ENCODE measurements at regions not wholly inside any gene's neighbourhood (a gene's known extent, or its start where the extent isn't known, plus 50 kb on each side); places are given as distances from the start of the nearest gene placed in this dataset.

DNA sequence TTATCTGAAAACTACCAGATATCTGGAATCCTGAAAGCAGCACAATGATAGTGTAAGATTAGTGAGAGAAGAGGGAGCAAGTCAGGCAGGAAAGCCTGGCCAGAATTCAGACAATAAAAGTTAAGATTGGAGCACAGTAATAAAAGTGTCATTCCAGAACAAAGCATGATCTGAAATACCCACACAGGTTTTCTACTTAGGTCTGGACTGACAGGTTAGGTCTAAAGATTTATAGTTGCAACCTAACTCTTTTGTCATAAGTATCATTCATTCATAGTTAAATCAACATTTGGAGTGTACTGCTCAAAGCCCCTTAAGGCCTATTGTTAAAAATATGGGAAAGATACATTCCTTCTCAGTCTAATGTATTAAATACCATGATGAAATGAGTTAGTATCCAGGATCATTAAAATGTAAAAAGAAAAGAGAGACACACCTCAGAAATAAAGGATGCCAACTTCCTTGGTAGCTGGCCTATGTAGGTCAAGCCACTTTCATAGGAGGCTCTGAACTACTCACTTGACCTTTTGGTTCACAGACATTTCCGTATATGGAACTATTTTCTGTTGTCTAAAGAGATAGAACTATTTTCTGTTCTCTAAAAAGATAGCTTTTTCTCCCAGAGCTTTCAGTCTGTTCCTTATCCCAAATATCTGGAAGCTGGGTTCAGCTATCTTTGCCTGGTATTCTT lies 105.2 kb downstream of the FAS start:
- in situ Hi-C loops (cut with MboI): no loop called here
- DNase-seq: no peak
- TF ChIP-seq EZH2phosphoT487 (IDR thresholded peaks at IDR 0.05; ENCODE audit: insufficient read depth, low read depth) (no peak), EZH2 (IDR thresholded peaks at IDR 0.05; ENCODE audit: insufficient read depth, poor library complexity, severe bottlenecking) (no peak)
- Histone ChIP-seq H3K9ac (no peak overlapping the region), H3K36me3 (ENCODE audit: low read depth) (no peaks in the 10 kb centered on the region), H3F3A (ENCODE audit: insufficient read depth) (peaks cover 11% of the 10 kb centered on the region), H3K9me3 (ENCODE audit: low read depth) (no peaks in the 10 kb centered on the region), H3K4me1 (ENCODE audit: insufficient read depth) (peaks cover 11% of the 10 kb centered on the region), H2AFZ (no peak overlapping the region), H3K27ac (no peak overlapping the region), H3K9me2 (ENCODE audit: insufficient read depth) (no peaks in the 10 kb centered on the region), H3K4me2 (ENCODE audit: unreplicated experiment) (no peak overlapping the region), H4K20me1 (ENCODE audit: insufficient read depth) (no peaks in the 10 kb centered on the region), H3K4me3 (no peak overlapping the region), H3K79me2 (ENCODE audit: insufficient read depth) (no peaks in the 10 kb centered on the region), H3K27me3 (replicated peaks; ENCODE audit: insufficient read depth) (no peaks in the 10 kb centered on the region)
- WGBS, 2 experiments (ENCODE audit: low coverage in 1 of 2, low lambda C conversion rate in 2 of 2, missing lambda C conversion rate in 2 of 2): 79 to 85% methylated on average over 1 of the region's 1 CpG

GRCh38 chr10:89093728-89094127 lies 103.1 kb downstream of the FAS start:
- H3K4me3 ChIP-seq: no peak overlapping the region
- no peaks in the 10 kb centered on the region for H3K36me3 ChIP-seq (ENCODE audit: low read depth)
- WGBS, 2 experiments (ENCODE audit: low coverage in 1 of 2, low lambda C conversion rate in 2 of 2, missing lambda C conversion rate in 2 of 2): 92 to 96% methylated on average over 3 of the region's 3 CpGs
- H3K4me2 ChIP-seq (ENCODE audit: unreplicated experiment): no peak overlapping the region
- DNase-seq: no peak
- H3K27ac ChIP-seq: no peak overlapping the region
- no peak overlapping the region for H2AFZ ChIP-seq
- no peaks in the 10 kb centered on the region for H3K9me2 ChIP-seq (ENCODE audit: insufficient read depth)
- H3K79me2 ChIP-seq (ENCODE audit: insufficient read depth): no peaks in the 10 kb centered on the region
- no peaks in the 10 kb centered on the region for H3K27me3 ChIP-seq (replicated peaks; ENCODE audit: insufficient read depth)
- peaks cover 26% of the 10 kb centered on the region for H3K4me1 ChIP-seq (ENCODE audit: insufficient read depth)
- no peak for TF ChIP-seq EZH2phosphoT487 (IDR thresholded peaks at IDR 0.05; ENCODE audit: insufficient read depth, low read depth)
- TF ChIP-seq EZH2 (IDR thresholded peaks at IDR 0.05; ENCODE audit: insufficient read depth, poor library complexity, severe bottlenecking): no peak
- H3F3A ChIP-seq (ENCODE audit: insufficient read depth): peaks cover 8% of the 10 kb centered on the region
- in situ Hi-C loops (cut with MboI): no loop called here
- no peak overlapping the region for H3K9ac ChIP-seq
- H4K20me1 ChIP-seq (ENCODE audit: insufficient read depth): no peaks in the 10 kb centered on the region
- H3K9me3 ChIP-seq (ENCODE audit: low read depth): no peaks in the 10 kb centered on the region

DNA sequence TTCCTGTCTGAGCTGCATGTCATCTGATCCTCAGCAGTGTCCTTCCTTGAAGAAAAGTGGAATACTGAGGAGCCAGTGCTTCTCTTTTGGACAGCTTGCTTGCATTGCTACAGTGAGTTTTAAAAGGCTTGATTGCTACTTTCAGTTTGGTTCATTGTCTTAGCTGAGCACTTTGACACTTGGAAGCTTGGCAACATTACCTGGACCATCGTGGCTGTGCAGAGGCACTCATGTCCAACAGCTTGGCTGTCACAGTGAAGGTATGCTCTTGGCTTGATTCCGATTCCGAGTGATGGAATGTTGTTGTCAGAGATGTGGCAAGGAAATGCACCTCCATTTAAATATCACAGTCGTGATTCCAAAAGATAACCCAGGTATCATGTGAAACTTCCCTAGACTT lies 102.4 kb downstream of the FAS start:
- no peak overlapping the region for H3K4me2 ChIP-seq (ENCODE audit: unreplicated experiment)
- no peaks in the 10 kb centered on the region for H3K79me2 ChIP-seq (ENCODE audit: insufficient read depth)
- H4K20me1 ChIP-seq (ENCODE audit: insufficient read depth): no peaks in the 10 kb centered on the region
- no peaks in the 10 kb centered on the region for H3K9me3 ChIP-seq (ENCODE audit: low read depth)
- TF ChIP-seq EZH2 (IDR thresholded peaks at IDR 0.05; ENCODE audit: insufficient read depth, poor library complexity, severe bottlenecking): no peak
- no peak for TF ChIP-seq EZH2phosphoT487 (IDR thresholded peaks at IDR 0.05; ENCODE audit: insufficient read depth, low read depth)
- no peak overlapping the region for H2AFZ ChIP-seq
- H3K9ac ChIP-seq: no peak overlapping the region
- no peak for DNase-seq
- H3K36me3 ChIP-seq (ENCODE audit: low read depth): no peaks in the 10 kb centered on the region
- peaks cover 32% of the 10 kb centered on the region for H3K4me1 ChIP-seq (ENCODE audit: insufficient read depth)
- H3K4me3 ChIP-seq: no peak overlapping the region
- WGBS, 2 experiments (ENCODE audit: low coverage in 1 of 2, low lambda C conversion rate in 2 of 2, missing lambda C conversion rate in 2 of 2): 94% methylated on average over 4 of the region's 4 CpGs
- H3K9me2 ChIP-seq (ENCODE audit: insufficient read depth): no peaks in the 10 kb centered on the region
- in situ Hi-C loops (cut with MboI): no loop called here
- H3F3A ChIP-seq (ENCODE audit: insufficient read depth): peaks cover 11% of the 10 kb centered on the region
- no peak overlapping the region for H3K27ac ChIP-seq
- no peaks in the 10 kb centered on the region for H3K27me3 ChIP-seq (replicated peaks; ENCODE audit: insufficient read depth)

DNA sequence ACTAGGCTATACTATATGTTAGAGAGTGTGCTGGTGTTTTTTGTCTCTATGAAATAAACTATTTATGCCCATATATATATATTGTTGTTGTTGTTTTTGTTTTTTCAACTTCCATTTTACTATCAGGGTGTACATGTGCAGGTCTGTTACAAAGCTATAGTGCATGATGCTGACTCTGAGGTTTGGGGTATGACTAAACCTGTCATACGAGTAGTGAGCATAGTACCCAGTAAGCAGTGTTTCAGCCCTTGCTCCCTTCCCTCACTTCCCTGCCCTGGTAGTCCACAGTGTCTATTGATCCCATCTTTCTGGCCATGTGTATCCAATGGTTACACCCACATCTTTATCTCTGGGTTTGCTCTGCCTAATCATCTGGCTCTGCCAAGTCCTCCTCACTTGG lies 101.8 kb downstream of the FAS start:
- H3F3A ChIP-seq (ENCODE audit: insufficient read depth): peaks cover 16% of the 10 kb centered on the region
- no peak overlapping the region for H3K9ac ChIP-seq
- H2AFZ ChIP-seq: no peak overlapping the region
- DNase-seq: no peak
- H3K4me2 ChIP-seq (ENCODE audit: unreplicated experiment): no peak overlapping the region
- no peaks in the 10 kb centered on the region for H3K27me3 ChIP-seq (replicated peaks; ENCODE audit: insufficient read depth)
- H3K9me3 ChIP-seq (ENCODE audit: low read depth): no peaks in the 10 kb centered on the region
- H3K36me3 ChIP-seq (ENCODE audit: low read depth): no peaks in the 10 kb centered on the region
- no peak overlapping the region for H3K27ac ChIP-seq
- H3K9me2 ChIP-seq (ENCODE audit: insufficient read depth): no peaks in the 10 kb centered on the region
- TF ChIP-seq EZH2 (IDR thresholded peaks at IDR 0.05; ENCODE audit: insufficient read depth, poor library complexity, severe bottlenecking): no peak
- TF ChIP-seq EZH2phosphoT487 (IDR thresholded peaks at IDR 0.05; ENCODE audit: insufficient read depth, low read depth): no peak
- H3K4me3 ChIP-seq: no peak overlapping the region
- no peaks in the 10 kb centered on the region for H4K20me1 ChIP-seq (ENCODE audit: insufficient read depth)
- in situ Hi-C loops (cut with MboI): no loop called here
- H3K4me1 ChIP-seq (ENCODE audit: insufficient read depth): peaks cover 38% of the 10 kb centered on the region
- no peaks in the 10 kb centered on the region for H3K79me2 ChIP-seq (ENCODE audit: insufficient read depth)
- 97 to 100% methylated on average over 1 of the region's 1 CpG for WGBS, 2 experiments (ENCODE audit: low coverage in 1 of 2, low lambda C conversion rate in 2 of 2, missing lambda C conversion rate in 2 of 2)

All from GM23248 (cell line).